ENCODE measurements at regions not wholly inside any gene's neighbourhood (a gene's known extent, or its start where the extent isn't known, plus 50 kb on each side); places are given as distances from the start of the nearest gene placed in this dataset.

GRCh38 chr2:145124085-145124484 lies 604.2 kb upstream of the ZEB2 start:
- Histone ChIP-seq H3K4me1 (ENCODE audit: control insufficient read depth in 2 of 3, insufficient read depth in 2 of 3, low read depth in 1 of 3, low read length in 3 of 3) (no peaks in the 10 kb centered on the region), H3K9me3 (ENCODE audit: control insufficient read depth in 2 of 3, insufficient read depth in 1 of 3, low read length in 3 of 3) (no peaks in the 10 kb centered on the region), H3K9ac (ENCODE audit: low read length in 3 of 3) (no peak overlapping the region), H3K27ac (ENCODE audit: low read depth in 2 of 2, low read length in 2 of 2) (no peak overlapping the region), H3K36me3 (ENCODE audit: control insufficient read depth in 2 of 3, insufficient read depth in 3 of 3, low read length in 3 of 3) (no peaks in the 10 kb centered on the region), H3K27me3 (ENCODE audit: control insufficient read depth, insufficient read depth, low read length) (no peaks in the 10 kb centered on the region), H3K4me3 (ENCODE audit: low read length in 3 of 3) (no peak overlapping the region)
- DNase-seq (no peak), FAIRE-seq (no peak)
- TF ChIP-seq CTCF (IDR thresholded peaks at IDR 0.05; ENCODE audit: borderline replicate concordance, extremely low read depth, insufficient read depth): no peak
- intact Hi-C loops (cut with DNase I): no loop called here

GRCh38 chr2:145123606-145124005 lies 603.7 kb upstream of the ZEB2 start:
- TF ChIP-seq CTCF (IDR thresholded peaks at IDR 0.05; ENCODE audit: borderline replicate concordance, extremely low read depth, insufficient read depth): no peak

GRCh38 chr2:145119225-145119624 lies 599.3 kb upstream of the ZEB2 start:
- no peak overlapping the region for H3K27ac ChIP-seq (ENCODE audit: low read depth in 2 of 2, low read length in 2 of 2)
- intact Hi-C loops (cut with DNase I): no loop called here
- H3K4me3 ChIP-seq (ENCODE audit: low read length in 3 of 3): no peak overlapping the region
- no peaks in the 10 kb centered on the region for H3K9me3 ChIP-seq (ENCODE audit: control insufficient read depth in 2 of 3, insufficient read depth in 1 of 3, low read length in 3 of 3)
- FAIRE-seq (no peak), DNase-seq (no peak)
- H3K9ac ChIP-seq (ENCODE audit: low read length in 3 of 3): no peak overlapping the region
- H3K36me3 ChIP-seq (ENCODE audit: control insufficient read depth in 2 of 3, insufficient read depth in 3 of 3, low read length in 3 of 3): no peaks in the 10 kb centered on the region
- no peak for TF ChIP-seq CTCF (IDR thresholded peaks at IDR 0.05; ENCODE audit: borderline replicate concordance, extremely low read depth, insufficient read depth)
- H3K27me3 ChIP-seq (ENCODE audit: control insufficient read depth, insufficient read depth, low read length): no peaks in the 10 kb centered on the region
- no peaks in the 10 kb centered on the region for H3K4me1 ChIP-seq (ENCODE audit: control insufficient read depth in 2 of 3, insufficient read depth in 2 of 3, low read depth in 1 of 3, low read length in 3 of 3)

More at GRCh38 chr2:145123606-145124005, 603.7 kb upstream of the ZEB2 start:
- H3K27me3 ChIP-seq (ENCODE audit: control insufficient read depth, insufficient read depth, low read length): no peaks in the 10 kb centered on the region
- FAIRE-seq (no peak), DNase-seq (peak; percentile 27 to 84 (median 46))
- intact Hi-C loops (cut with DNase I): no loop called here
- H3K4me1 ChIP-seq (ENCODE audit: control insufficient read depth in 2 of 3, insufficient read depth in 2 of 3, low read depth in 1 of 3, low read length in 3 of 3): no peaks in the 10 kb centered on the region
- no peak overlapping the region for H3K27ac ChIP-seq (ENCODE audit: low read depth in 2 of 2, low read length in 2 of 2)
- no peaks in the 10 kb centered on the region for H3K9me3 ChIP-seq (ENCODE audit: control insufficient read depth in 2 of 3, insufficient read depth in 1 of 3, low read length in 3 of 3)
- H3K4me3 ChIP-seq (ENCODE audit: low read length in 3 of 3): no peak overlapping the region
- H3K9ac ChIP-seq (ENCODE audit: low read length in 3 of 3): no peak overlapping the region
- no peaks in the 10 kb centered on the region for H3K36me3 ChIP-seq (ENCODE audit: control insufficient read depth in 2 of 3, insufficient read depth in 3 of 3, low read length in 3 of 3)

Data from kidney (tissue), 13 donors.